ENCODE measurements at regions not wholly inside any gene's neighbourhood (a gene's known extent, or its start where the extent isn't known, plus 50 kb on each side); places are given as distances from the start of the nearest gene placed in this dataset.

- no peak for TF ChIP-seq POLR2AphosphoS5 (IDR thresholded peaks at IDR 0.05; ENCODE audit: borderline replicate concordance, low read depth, low read length)
- no peak for TF ChIP-seq EZH2 (IDR thresholded peaks at IDR 0.05)
Measured at GRCh38 chr3:23664459-23664858, 141.3 kb upstream of the UBE2E1 start.

Measured in SK-N-MC (cell line).